H1 (cell line): ENCODE measurements at regions not wholly inside any gene's neighbourhood (a gene's known extent, or its start where the extent isn't known, plus 50 kb on each side); places are given as distances from the start of the nearest gene placed in this dataset.

Source experiments
- CTCF ChIA-PET: fragments of 300-600 bp; sonication (Branson Sonifier 250); formaldehyde crosslinking; loops from one replicate; lab custom pipeline; 2021; ENCODE audit not compliant: partially characterized antibody; lab: Charles Lee
- POLR2A ChIA-PET: fragments of 300-600 bp; sonication (Branson Sonifier 250); formaldehyde crosslinking; loops from one replicate; lab custom pipeline; 2021; ENCODE audit warnings: inconsistent platforms; ENCODE audit not compliant: partially characterized antibody; lab: Charles Lee
- DNase-seq, 2 experiments: peaks; one replicate each; pipeline versions ENCODE4 v3.0.0 to v3.0.0-alpha.2; 2010 to 2022; ENCODE audit warnings: low spot score in 2 of 2, low read depth in 1 of 2, mixed read lengths in 1 of 2
- FAIRE-seq: peaks from 2 replicates; lab custom pipeline; 2011; peaks lifted over from hg19 to GRCh38; lab: Jason Lieb, UNC
- H2AFZ ChIP-seq: 2 replicates; pipeline ENCODE4 v1.8.1; 2012; ENCODE audit warnings: low read length, inconsistent platforms
- H2AK5ac ChIP-seq: 2 replicates; pipeline ENCODE4 v1.6.1; 2013; ENCODE audit warnings: low read depth, low read length
- H2BK120ac ChIP-seq: replicated peaks from 2 replicates; pipeline ENCODE3; 2013; ENCODE audit warnings: low read depth, low read length, inconsistent platforms
- H2BK12ac ChIP-seq: 2 replicates; pipeline ENCODE4 v1.6.1; 2013; ENCODE audit warnings: low read depth, low read length
- H2BK15ac ChIP-seq: 2 replicates; pipeline ENCODE4 v1.6.1; 2013; ENCODE audit warnings: low read length
- H2BK20ac ChIP-seq: 2 replicates; pipeline ENCODE4 v1.6.1; 2013; ENCODE audit warnings: low read length
- H2BK5ac ChIP-seq: 2 replicates; pipeline ENCODE4 v1.6.1; 2013; ENCODE audit warnings: low read depth, low read length
- H3K14ac ChIP-seq: 2 replicates; pipeline ENCODE4 v1.6.1; 2013; ENCODE audit warnings: inconsistent platforms; ENCODE audit not compliant: insufficient read length
- H3K18ac ChIP-seq: 2 replicates; pipeline ENCODE4 v1.6.1; 2013; ENCODE audit warnings: low read length; ENCODE audit errors: extremely low read depth
- H3K23ac ChIP-seq: 2 replicates; pipeline ENCODE4 v1.6.1; 2013; ENCODE audit warnings: inconsistent platforms; ENCODE audit not compliant: insufficient read length
- H3K23me2 ChIP-seq: 2 replicates; pipeline ENCODE4 v1.6.1; 2013; ENCODE audit warnings: low read depth, low read length
- H3K27ac ChIP-seq: 2 replicates; pipeline ENCODE4 v1.6.1; 2011; ENCODE audit warnings: low read depth, low read length, inconsistent platforms
- H3K27me3 ChIP-seq, 4 experiments: replicated peaks in 1 of 4; 1 replicate in 1 of 4; 2 replicates in 3 of 4; pipeline versions ENCODE4 v1.6.1 to v1.8.1; 2011 to 2013; ENCODE audit warnings: low read length in 3 of 4, mild to moderate bottlenecking in 3 of 4, inconsistent platforms in 2 of 4, mixed read lengths in 2 of 4, moderate library complexity in 1 of 4; ENCODE audit not compliant: control insufficient read depth in 3 of 4, insufficient read depth in 3 of 4; ENCODE audit errors: extremely low read depth in 1 of 4
- H3K36me3 ChIP-seq, 4 experiments: 2 replicates each; pipeline versions ENCODE4 v1.6.1 to v1.8.1; 2011 to 2013; ENCODE audit warnings: mild to moderate bottlenecking in 4 of 4, low read length in 3 of 4, moderate library complexity in 2 of 4, control low read depth in 1 of 4, inconsistent platforms in 1 of 4; ENCODE audit not compliant: insufficient read depth in 4 of 4, control insufficient read depth in 2 of 4
- H3K4ac ChIP-seq: replicated peaks from 2 replicates; pipeline ENCODE3; 2013; ENCODE audit warnings: low read length, low read depth, mixed read lengths, inconsistent platforms; ENCODE audit not compliant: insufficient read length
- H3K4me1 ChIP-seq, 4 experiments: replicated peaks in 1 of 4; 1 replicate in 1 of 4; 2 replicates in 3 of 4; pipeline versions ENCODE4 v1.6.1 to v1.8.1; 2011 to 2013; ENCODE audit warnings: low read length in 3 of 4, inconsistent platforms in 2 of 4, mixed read lengths in 1 of 4; ENCODE audit not compliant: insufficient read depth in 4 of 4, control insufficient read depth in 3 of 4
- H3K4me2 ChIP-seq, 2 experiments: 2 replicates each; pipeline versions ENCODE4 v1.6.1 to v1.8.1; 2011 to 2013; ENCODE audit warnings: low read depth in 2 of 2, low read length in 2 of 2, control low read depth in 1 of 2, inconsistent platforms in 1 of 2, mild to moderate bottlenecking in 1 of 2; ENCODE audit not compliant: insufficient read depth in 1 of 2
- H3K4me3 ChIP-seq, 4 experiments: fragments of 200-600, 300-600 bp in 1 of 4; sonication (generic), shearing (Covaris generic), sonication (Bioruptor Twin) in 1 of 4; 2 replicates each; pipeline versions ENCODE4 v1.5.1 to v1.8.1; 2011 to 2016; ENCODE audit warnings: low read length in 4 of 4, low read depth in 3 of 4, control low read depth in 2 of 4, inconsistent platforms in 2 of 4, mild to moderate bottlenecking in 2 of 4, mixed read lengths in 1 of 4, moderate library complexity in 1 of 4; ENCODE audit not compliant: insufficient read depth in 2 of 4; ENCODE audit errors: extremely low read depth in 1 of 4
- H3K56ac ChIP-seq: replicated peaks from 2 replicates; pipeline ENCODE3; 2013; ENCODE audit warnings: low read depth, mild to moderate bottlenecking, mixed read lengths, low read length, inconsistent platforms; ENCODE audit not compliant: insufficient read length
- H3K79me1 ChIP-seq: 2 replicates; pipeline ENCODE4 v1.6.1; 2013; ENCODE audit warnings: low read depth, low read length, control low read depth
- H3K79me2 ChIP-seq, 2 experiments: 2 replicates each; pipeline versions ENCODE4 v1.6.1 to v1.8.1; 2012 to 2013; ENCODE audit warnings: low read length in 2 of 2, mild to moderate bottlenecking in 2 of 2, inconsistent platforms in 1 of 2; ENCODE audit not compliant: insufficient read depth in 2 of 2, control insufficient read depth in 1 of 2
- H3K9ac ChIP-seq, 4 experiments: replicated peaks in 1 of 4; 1 replicate in 1 of 4; 2 replicates in 3 of 4; pipeline versions ENCODE4 v1.6.1 to v1.8.1; 2011 to 2013; ENCODE audit warnings: low read depth in 3 of 4, low read length in 3 of 4, control low read depth in 2 of 4, mild to moderate bottlenecking in 2 of 4, moderate library complexity in 2 of 4, inconsistent platforms in 1 of 4; ENCODE audit errors: extremely low read depth in 1 of 4
- H3K9me3 ChIP-seq, 2 experiments: 2 replicates each; pipeline versions ENCODE4 v1.6.1 to v1.8.1; 2012 to 2013; ENCODE audit warnings: mild to moderate bottlenecking in 2 of 2, moderate library complexity in 2 of 2, control low read depth in 1 of 2, inconsistent platforms in 1 of 2, low read depth in 1 of 2, low read length in 1 of 2, mixed read lengths in 1 of 2; ENCODE audit not compliant: insufficient read depth in 2 of 2
- H4K20me1 ChIP-seq, 2 experiments: replicated peaks in 1 of 2; 2 replicates each; pipeline versions ENCODE3 to v1.8.1; 2011 to 2013; ENCODE audit warnings: inconsistent platforms in 2 of 2, low read length in 2 of 2, mild to moderate bottlenecking in 1 of 2; ENCODE audit not compliant: insufficient read depth in 2 of 2, control insufficient read depth in 1 of 2
- H4K5ac ChIP-seq: 2 replicates; pipeline ENCODE4 v1.6.1; 2013; ENCODE audit warnings: low read length, low read depth, mixed read lengths, inconsistent platforms; ENCODE audit not compliant: insufficient read length
- H4K8ac ChIP-seq: 2 replicates; pipeline ENCODE4 v1.8.0; 2013; ENCODE audit warnings: mild to moderate bottlenecking, moderate library complexity, low read length, inconsistent platforms; ENCODE audit not compliant: insufficient read depth; ENCODE audit errors: extremely low read depth
- H4K91ac ChIP-seq: replicated peaks from 2 replicates; pipeline ENCODE3; 2013; ENCODE audit warnings: low read length, mixed read lengths, inconsistent platforms; ENCODE audit not compliant: insufficient read length
- CBX8 ChIP-seq: fragments of 300-800, 300-1000 bp; sonication (generic); IDR thresholded peaks from 2 replicates; pipeline ENCODE4 v1.7.1; 2016; ENCODE audit warnings: low read depth, low read length, borderline replicate concordance
- E2F6 ChIP-seq: IDR thresholded peaks from 2 replicates; pipeline ENCODE4 v1.6.1; 2012; ENCODE audit warnings: inconsistent platforms
- POLR2AphosphoS5 ChIP-seq: IDR thresholded peaks from 2 replicates; pipeline ENCODE4 v1.6.1; 2011; ENCODE audit warnings: low read depth, low read length
- SRF ChIP-seq: IDR thresholded peaks from 2 replicates; pipeline ENCODE4 v1.6.1; 2011; ENCODE audit warnings: mild to moderate bottlenecking, low read depth, low read length, moderate library complexity
- WGBS, 2 experiments: shearing (Covaris generic) in 1 of 2; methylation state at CpG; one replicate each; pipeline versions ENCODE4 v1.1.6 to v1.1.7; 2013 to 2015; ENCODE audit warnings: low lambda C conversion rate in 2 of 2, mixed read lengths in 2 of 2, inconsistent platforms in 1 of 2, low coverage in 1 of 2, missing lambda C conversion rate in 1 of 2; ENCODE audit not compliant: insufficient replicate concordance in 2 of 2, insufficient coverage in 1 of 2, insufficient read length in 1 of 2; ENCODE audit errors: extremely low coverage in 1 of 2, missing lambda C conversion rate in 1 of 2; 5-methylcytosine and 5-hydroxymethylcytosine counted together

GRCh38 chr3:192055946-192056345 lies 595.0 kb downstream of the PYDC2 start:
- no peaks in the 10 kb centered on the region for H3K79me1 ChIP-seq
- H4K91ac ChIP-seq: no peak overlapping the region
- 66% methylated on average over 3 of the region's 3 CpGs; no CpG with 5 or more reads in 1 of the 2 experiments for WGBS, 2 experiments
- H3K9ac ChIP-seq: no peak overlapping the region
- no peak overlapping the region for H3K4me3 ChIP-seq
- no peak for TF ChIP-seq POLR2AphosphoS5
- TF ChIP-seq SRF: no peak
- no peak for TF ChIP-seq E2F6
- no peak for TF ChIP-seq CBX8
- DNase-seq (no peak), FAIRE-seq (no peak)
- H3K79me2 ChIP-seq: no peaks in the 10 kb centered on the region
- no peak overlapping the region for H3K23ac ChIP-seq
- no peak overlapping the region for H2BK120ac ChIP-seq
- POLR2A ChIA-PET: no interaction called here
- no peak overlapping the region for H2AK5ac ChIP-seq
- no peak overlapping the region for H3K18ac ChIP-seq
- H3K56ac ChIP-seq: no peak overlapping the region
- H2BK5ac ChIP-seq: no peak overlapping the region
- no peak overlapping the region for H3K14ac ChIP-seq
- no peaks in the 10 kb centered on the region for H3K9me3 ChIP-seq
- H3K23me2 ChIP-seq: no peaks in the 10 kb centered on the region
- no peak overlapping the region for H4K8ac ChIP-seq
- no peak overlapping the region for H4K5ac ChIP-seq
- H3K27ac ChIP-seq: no peak overlapping the region
- H3K27me3 ChIP-seq: no peaks in the 10 kb centered on the region
- no peaks in the 10 kb centered on the region for H3K4me1 ChIP-seq
- no peak overlapping the region for H2BK15ac ChIP-seq
- no peak overlapping the region for H3K4me2 ChIP-seq
- CTCF ChIA-PET: no interaction called here
- no peaks in the 10 kb centered on the region for H4K20me1 ChIP-seq
- no peak overlapping the region for H2AFZ ChIP-seq
- no peak overlapping the region for H3K4ac ChIP-seq
- H2BK12ac ChIP-seq: no peak overlapping the region
- H3K36me3 ChIP-seq: no peaks in the 10 kb centered on the region
- no peak overlapping the region for H2BK20ac ChIP-seq
